Left ventricle myocardium inferior (tissue), 1 donor: ENCODE measurements at regions not wholly inside any gene's neighbourhood (a gene's known extent, or its start where the extent isn't known, plus 50 kb on each side); places are given as distances from the start of the nearest gene placed in this dataset.

Experiments
- DNase-seq: peaks from one replicate; pipeline ENCODE4 v3.0.0-alpha.2; 2020
- H3K27ac ChIP-seq: fragments of 200-600 bp; replicated peaks from 2 replicates; pipeline ENCODE4 v1.8.0; 2021
- H3K27me3 ChIP-seq: fragments of 200-600 bp; 2 replicates; pipeline ENCODE4 v1.8.0; 2021; ENCODE audit warnings: low read depth
- H3K36me3 ChIP-seq: fragments of 200-600 bp; 2 replicates; pipeline ENCODE4 v1.8.0; 2021
- H3K4me1 ChIP-seq: fragments of 200-600 bp; 2 replicates; pipeline ENCODE4 v1.8.0; 2021
- H3K4me3 ChIP-seq: fragments of 200-600 bp; 2 replicates; pipeline ENCODE4 v1.8.0; 2021; ENCODE audit warnings: mild to moderate bottlenecking, moderate library complexity
- H3K9me3 ChIP-seq: fragments of 200-600 bp; replicated peaks from 2 replicates; pipeline ENCODE4 v1.8.0; 2021
- CTCF ChIP-seq: fragments of 200-600 bp; IDR thresholded peaks from 2 replicates; pipeline ENCODE4 v1.8.0; 2021; ENCODE audit warnings: antibody characterized with exemption, mild to moderate bottlenecking, borderline replicate concordance
- intact Hi-C: fragments of 100-400 bp; cut with micrococcal nuclease; formaldehyde crosslinking; loops from one replicate; pipeline ENCODE4 v1.11.0; 2022
- donor health status: DM: no; HTN: yes; CAD: no; lungs with severe emphysema.

GRCh38 chr5:131067636-131068035 lies 97.4 kb downstream of the HINT1 start:
- Histone ChIP-seq H3K9me3 (peaks cover 26% of the 10 kb centered on the region), H3K36me3 (no peaks in the 10 kb centered on the region), H3K27ac (no peak overlapping the region), H3K4me3 (no peak overlapping the region), H3K4me1 (no peaks in the 10 kb centered on the region), H3K27me3 (no peaks in the 10 kb centered on the region)
- intact Hi-C loops: no loop called here
- no peak for TF ChIP-seq CTCF
- no peak for DNase-seq

- H3K4me1 ChIP-seq: no peaks in the 10 kb centered on the region
- H3K9me3 ChIP-seq: peaks cover 26% of the 10 kb centered on the region
- no peak for TF ChIP-seq CTCF
- intact Hi-C loops: no loop called here
- no peaks in the 10 kb centered on the region for H3K36me3 ChIP-seq
- H3K4me3 ChIP-seq: no peak overlapping the region
- H3K27me3 ChIP-seq: no peaks in the 10 kb centered on the region
- H3K27ac ChIP-seq: no peak overlapping the region
- DNase-seq: no peak
Measured at GRCh38 chr5:131064669-131065371, 100.2 kb downstream of the HINT1 start.

- Histone ChIP-seq H3K27me3 (no peaks in the 10 kb centered on the region), H3K9me3 (peaks cover 18% of the 10 kb centered on the region), H3K36me3 (no peaks in the 10 kb centered on the region), H3K4me1 (no peaks in the 10 kb centered on the region), H3K27ac (no peak overlapping the region), H3K4me3 (no peak overlapping the region)
- no peak for TF ChIP-seq CTCF
- intact Hi-C loops: no loop called here
- DNase-seq: no peak
Measured at GRCh38 chr5:131042021-131042789, 122.9 kb downstream of the HINT1 start.

- intact Hi-C loops: no loop called here
- DNase-seq: no peak
- H3K4me1 ChIP-seq: no peaks in the 10 kb centered on the region
Measured at GRCh38 chr5:131023498-131023865, 141.6 kb downstream of the HINT1 start.

More at GRCh38 chr5:131023498-131023865, 141.6 kb downstream of the HINT1 start:
- no peak for TF ChIP-seq CTCF
- Histone ChIP-seq H3K4me3 (no peak overlapping the region), H3K36me3 (no peaks in the 10 kb centered on the region), H3K9me3 (peaks cover 9% of the 10 kb centered on the region), H3K27me3 (peaks cover 6% of the 10 kb centered on the region), H3K27ac (no peak overlapping the region)
